ENCODE measurements at regions not wholly inside any gene's neighbourhood (a gene's known extent, or its start where the extent isn't known, plus 50 kb on each side); places are given as distances from the start of the nearest gene placed in this dataset.

DNA sequence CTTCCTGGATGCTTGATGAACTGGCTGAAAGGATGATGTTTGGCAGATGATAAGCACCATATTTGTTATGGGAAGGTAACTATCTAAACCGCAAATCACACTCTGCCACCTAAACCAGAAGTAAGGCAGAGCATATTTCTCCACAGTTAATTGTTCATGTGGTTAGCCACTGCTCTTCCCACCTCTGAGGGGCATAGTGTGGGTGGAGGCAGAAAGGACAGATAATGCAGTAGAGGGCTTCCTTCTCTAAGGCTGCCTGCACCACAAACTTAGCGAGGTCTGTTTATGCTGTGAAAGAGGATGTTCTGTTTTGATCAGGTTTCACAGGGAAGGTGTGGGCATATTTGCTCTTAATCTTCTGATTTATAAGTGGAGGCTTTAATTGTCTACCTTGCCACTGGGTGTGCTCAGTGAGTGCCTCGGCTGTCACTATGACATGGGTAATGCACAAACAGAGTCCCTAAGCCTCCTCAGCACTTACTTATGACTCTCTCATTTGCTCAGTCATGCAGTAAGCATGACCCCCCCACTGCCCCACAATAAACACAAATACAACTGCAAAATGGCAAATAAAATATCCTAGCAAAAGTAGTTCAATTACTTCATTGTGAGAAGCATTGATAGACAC lies 401.0 kb downstream of the TMA16 start:
- DNase-seq, result peak; percentile 56

GRCh38 chr4:163901319-163901718 lies 406.8 kb downstream of the TMA16 start:
- no peak for DNase-seq

DNA sequence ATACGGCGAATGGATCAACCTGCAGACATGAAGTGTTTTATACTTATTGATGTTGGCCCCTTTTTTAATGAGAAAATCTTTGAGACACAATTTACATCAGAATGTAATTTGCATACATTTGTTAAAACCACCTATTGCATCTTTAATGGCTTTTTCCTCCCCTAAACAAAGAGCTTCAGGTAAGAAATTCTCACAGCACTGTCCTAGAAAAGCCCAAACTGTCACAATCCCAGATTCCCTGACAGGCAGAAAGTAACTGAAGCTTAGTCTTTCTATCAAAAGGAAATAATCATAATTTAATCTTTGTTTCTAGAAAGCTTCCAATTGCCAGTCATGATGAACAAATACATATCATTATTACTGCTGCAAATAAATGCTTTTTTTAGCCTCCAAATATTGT lies 407.9 kb downstream of the TMA16 start:
- DNase-seq, result no peak

GRCh38 chr4:163911891-163912290 lies 417.4 kb downstream of the TMA16 start:
- no peak for DNase-seq

DNA sequence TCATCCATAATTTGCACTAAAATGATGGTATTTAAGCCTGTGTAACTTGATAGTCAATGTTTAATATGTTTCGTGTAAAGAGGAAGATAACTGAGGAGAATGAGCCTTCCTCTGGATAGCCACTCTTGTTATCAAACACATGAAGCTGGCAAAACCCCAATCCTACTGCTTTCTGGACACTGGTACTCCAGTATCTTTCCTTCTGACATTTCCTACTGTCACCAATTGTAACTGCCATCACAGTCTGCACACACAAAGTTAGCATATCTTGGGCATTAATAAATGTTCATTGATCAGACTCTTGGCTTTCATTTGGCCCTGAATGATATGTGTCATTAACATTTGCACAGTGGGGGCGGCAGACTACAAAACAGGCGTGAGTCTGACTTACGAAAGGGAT lies 419.1 kb downstream of the TMA16 start:
- no peak for DNase-seq

- no peak for DNase-seq
Measured at GRCh38 chr4:163915896-163916295, 421.4 kb downstream of the TMA16 start.

- DNase-seq, result no peak
Measured at GRCh38 chr4:163920426-163920825, 425.9 kb downstream of the TMA16 start.

DNA sequence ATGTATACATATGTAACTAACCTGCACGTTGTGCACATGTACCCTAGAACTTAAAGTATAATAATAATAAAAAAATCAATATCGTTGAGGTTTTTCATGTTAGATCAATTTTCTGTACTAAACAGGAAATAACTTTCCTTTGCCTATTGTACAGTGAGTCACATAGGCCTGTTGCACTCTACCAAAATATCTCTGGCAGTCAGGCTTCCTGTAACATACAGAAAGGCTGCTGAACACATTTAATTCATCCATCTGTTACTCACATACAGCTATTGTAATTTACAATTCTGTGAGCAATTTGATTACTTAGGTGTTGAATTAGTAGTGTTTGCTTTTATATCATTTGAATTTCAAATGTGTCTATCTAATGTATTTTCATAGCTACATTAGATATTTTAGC lies 427.8 kb downstream of the TMA16 start:
- no peak for DNase-seq

- no peak for DNase-seq
Measured at GRCh38 chr4:163923092-163923491, 428.6 kb downstream of the TMA16 start.

- DNase-seq, result peak; percentile 14
Measured at GRCh38 chr4:163930086-163930485, 435.6 kb downstream of the TMA16 start.

- no peak for DNase-seq
Measured at GRCh38 chr4:163932504-163932903, 438.0 kb downstream of the TMA16 start.

DNA sequence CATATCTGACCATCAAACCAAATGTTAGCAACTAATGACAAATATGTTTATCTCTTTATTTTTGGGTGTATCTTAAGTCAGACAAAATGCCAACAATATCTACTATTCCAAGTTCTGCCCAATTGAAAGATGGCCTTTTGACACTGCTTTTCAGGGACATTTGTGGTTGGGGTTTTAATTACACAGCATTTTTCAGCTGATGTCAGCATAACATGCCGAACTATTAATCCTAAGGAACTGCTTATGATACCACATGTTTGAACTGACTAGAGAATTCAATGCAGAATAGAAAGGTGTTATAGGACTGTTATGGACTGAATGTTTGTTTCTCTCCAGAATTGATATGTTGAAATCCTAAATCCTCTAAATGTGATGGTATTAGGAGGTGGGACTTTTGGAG lies 445.1 kb downstream of the TMA16 start:
- DNase-seq, result no peak

DNA sequence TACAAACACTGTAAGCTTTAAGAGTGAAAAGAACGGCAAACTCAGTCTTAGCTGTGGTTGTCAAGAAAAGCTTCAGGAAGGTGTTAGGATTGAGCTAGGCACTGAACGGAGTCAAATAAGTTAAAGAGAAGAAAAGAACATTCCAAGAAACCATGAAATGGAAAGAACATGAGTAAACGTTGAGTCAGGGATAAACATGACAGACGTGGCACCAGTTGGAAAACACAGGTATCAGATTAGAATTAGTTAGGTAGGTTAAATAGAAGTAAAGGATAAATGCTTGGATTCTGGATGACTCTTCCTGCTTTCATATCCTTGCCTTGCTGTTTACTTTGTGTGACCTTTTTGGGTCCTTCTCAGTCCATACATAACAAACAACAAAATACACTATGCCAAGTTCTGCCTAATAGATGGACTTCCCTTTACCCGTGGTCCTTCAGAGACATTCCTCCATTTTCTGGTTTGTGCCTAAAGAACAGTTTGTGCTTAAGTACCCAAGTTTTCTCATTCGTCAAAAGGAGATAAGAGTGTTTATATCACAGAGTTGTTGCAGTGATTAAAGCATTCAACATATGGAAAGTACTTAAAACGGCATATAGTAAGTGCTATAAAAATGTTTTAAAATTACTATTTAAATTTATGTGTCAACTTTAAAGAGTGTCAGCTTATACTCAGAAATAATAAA lies 446.9 kb downstream of the TMA16 start:
- DNase-seq, result no peak

DNA sequence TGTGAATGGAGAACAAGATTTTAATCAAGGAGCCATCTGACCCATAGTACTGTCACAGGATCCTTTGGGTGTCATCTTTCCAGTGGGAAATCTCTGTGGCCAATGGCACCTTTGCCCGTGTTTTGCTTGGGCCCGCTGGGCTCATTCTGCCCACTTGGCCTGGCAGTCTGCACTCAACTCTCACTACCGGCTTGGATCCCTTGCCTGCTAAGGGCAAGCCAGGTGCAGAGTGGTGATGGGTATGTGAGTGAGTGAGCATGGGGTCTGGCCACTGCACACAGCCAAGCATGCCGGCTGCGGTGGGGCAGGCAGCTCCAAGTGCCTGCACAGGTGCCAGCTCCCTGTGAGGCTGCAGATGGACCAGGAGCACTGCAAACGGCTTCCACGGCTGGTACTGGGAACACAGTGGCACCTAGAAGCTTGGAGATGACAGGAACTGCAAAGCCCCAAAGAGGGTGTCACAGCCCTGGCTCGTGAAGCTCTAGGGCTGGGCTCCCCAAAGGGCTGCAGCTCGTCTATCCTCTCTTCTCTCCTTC lies 454.5 kb downstream of the TMA16 start:
- DNase-seq, result no peak

DNA sequence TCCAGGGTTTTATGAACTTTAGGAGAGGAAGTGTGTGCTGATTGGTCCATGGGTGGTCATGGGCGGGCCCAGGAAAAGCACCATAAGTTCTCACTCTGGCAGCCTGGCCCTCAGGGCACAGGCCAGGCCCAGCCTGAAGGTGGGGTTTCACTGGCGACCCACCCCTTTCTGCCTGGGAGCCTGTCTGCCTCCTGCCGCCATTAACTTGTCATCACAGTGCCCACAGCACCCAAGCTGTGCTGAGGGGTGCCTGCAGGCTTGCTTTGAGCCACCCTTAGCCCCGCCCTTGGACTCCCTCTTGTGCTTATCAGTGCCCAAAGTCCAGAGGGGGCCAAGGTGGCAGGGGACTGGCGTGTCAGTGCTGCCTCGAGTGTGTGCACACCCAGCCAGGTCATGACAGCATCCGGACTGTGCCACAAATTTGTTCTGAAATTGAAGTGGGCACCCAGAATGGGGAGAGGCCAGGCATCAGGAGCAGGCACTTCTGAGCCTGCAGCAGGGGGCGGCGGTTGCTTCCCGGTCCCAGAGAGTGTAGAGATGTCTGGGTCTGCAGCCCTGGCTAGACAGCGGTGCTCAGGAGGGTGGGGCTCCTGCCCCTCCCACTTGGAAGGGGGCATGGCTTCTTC lies 455.6 kb downstream of the TMA16 start:
- DNase-seq, result no peak

GRCh38 chr4:163955288-163955687 lies 460.8 kb downstream of the TMA16 start:
- no peak for DNase-seq

GRCh38 chr4:163958751-163959150 lies 464.3 kb downstream of the TMA16 start:
- peak; percentile 64 for DNase-seq

DNA sequence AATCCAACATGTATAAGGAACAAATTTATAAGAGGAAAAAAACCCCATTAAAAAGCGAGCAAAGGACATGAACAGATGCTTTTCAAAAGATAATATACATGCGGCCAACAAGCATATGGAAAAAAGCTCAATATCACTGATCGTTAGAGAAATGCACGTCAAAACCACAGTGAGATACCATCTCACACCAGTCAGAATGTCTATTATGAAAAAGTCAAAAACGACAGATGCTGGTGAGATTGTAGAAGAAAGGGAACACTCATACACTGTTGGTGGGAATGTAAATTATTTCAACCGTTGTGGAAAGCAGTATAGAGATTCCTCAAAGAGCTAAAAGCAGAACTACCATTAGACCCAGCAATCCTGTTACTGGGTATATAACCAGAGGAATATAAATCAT lies 465.4 kb downstream of the TMA16 start:
- no peak for DNase-seq

- no peak for DNase-seq
Measured at GRCh38 chr4:163966612-163967011, 472.1 kb downstream of the TMA16 start.

GRCh38 chr4:163967263-163967662 lies 472.8 kb downstream of the TMA16 start:
- DNase-seq, result no peak

- DNase-seq, result no peak
Measured at GRCh38 chr4:163967710-163968109, 473.2 kb downstream of the TMA16 start.

GRCh38 chr4:163969291-163969690 lies 474.8 kb downstream of the TMA16 start:
- no peak for DNase-seq

GRCh38 chr4:163976588-163976987 lies 482.1 kb downstream of the TMA16 start:
- no peak for DNase-seq

GRCh38 chr4:163988391-163988790 lies 493.9 kb downstream of the TMA16 start:
- DNase-seq, result peak; percentile 58
